Stimulated activated memory B cell treated with anti-CD40 and anti-IgM and Interleukin-4, amounts not matched to agents 10 μg/mL and 1 μg/mL and 100 μg/mL, for 72 hours (primary cell): ENCODE measurements at regions not wholly inside any gene's neighbourhood (a gene's known extent, or its start where the extent isn't known, plus 50 kb on each side); places are given as distances from the start of the nearest gene placed in this dataset.
"Not testable (repeated sequence)": the region's sequence is repeated elsewhere in the genome, so short reads cannot be mapped to it uniquely, and the experiment has no call there.

Experiments
- ATAC-seq: fragments of 150-1000 bp; cut with Tn5 transposase; 2 replicates; pipeline ENCODE4 v1.10.0; 2021
- H3K27ac Mint-ChIP-seq: one replicate; pipeline ENCODE4 v1.8.0; 2022; ENCODE audit warnings: mild to moderate bottlenecking, mixed read lengths
- H3K27me3 Mint-ChIP-seq: one replicate; pipeline ENCODE4 v1.8.0; 2022; ENCODE audit warnings: mixed read lengths
- H3K36me3 Mint-ChIP-seq: one replicate; pipeline ENCODE4 v1.8.0; 2022; ENCODE audit warnings: mixed read lengths
- H3K4me1 Mint-ChIP-seq: one replicate; pipeline ENCODE4 v1.8.0; 2022; ENCODE audit warnings: mixed read lengths
- H3K4me3 Mint-ChIP-seq: one replicate; pipeline ENCODE4 v1.8.0; 2022; ENCODE audit warnings: mild to moderate bottlenecking, moderate library complexity, mixed read lengths
- H3K9me3 Mint-ChIP-seq: one replicate; pipeline ENCODE4 v1.8.0; 2022; ENCODE audit warnings: mixed read lengths

DNA sequence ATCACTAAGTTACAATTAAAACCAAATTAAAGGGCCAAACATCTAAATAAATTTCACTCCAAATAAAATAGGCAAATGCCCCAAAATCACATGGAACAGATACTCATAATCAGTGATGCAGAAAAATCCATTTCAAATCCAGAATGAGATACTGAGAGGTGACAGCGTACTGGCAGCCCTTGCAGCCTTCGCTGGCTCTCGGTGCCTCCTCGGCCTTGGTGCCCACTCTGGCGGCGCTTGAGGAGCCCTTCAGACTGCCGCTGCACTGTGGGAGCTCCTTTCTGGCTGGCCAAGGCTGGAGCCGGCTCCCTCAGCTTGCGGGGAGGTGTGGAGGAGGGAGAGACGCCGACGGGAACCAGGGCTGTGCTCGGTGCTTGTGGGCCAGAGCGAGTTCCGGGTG is 761.2 kb upstream of the AMELY start:
- H3K27me3 Mint-ChIP-seq, result no peaks in the 10 kb centered on the region
- no peak for ATAC-seq
- no peaks in the 10 kb centered on the region for H3K9me3 Mint-ChIP-seq
- H3K4me3 Mint-ChIP-seq, result no peak overlapping the region
- H3K4me1 Mint-ChIP-seq, result no peaks in the 10 kb centered on the region
- no peak overlapping the region for H3K27ac Mint-ChIP-seq
- no peaks in the 10 kb centered on the region for H3K36me3 Mint-ChIP-seq

DNA sequence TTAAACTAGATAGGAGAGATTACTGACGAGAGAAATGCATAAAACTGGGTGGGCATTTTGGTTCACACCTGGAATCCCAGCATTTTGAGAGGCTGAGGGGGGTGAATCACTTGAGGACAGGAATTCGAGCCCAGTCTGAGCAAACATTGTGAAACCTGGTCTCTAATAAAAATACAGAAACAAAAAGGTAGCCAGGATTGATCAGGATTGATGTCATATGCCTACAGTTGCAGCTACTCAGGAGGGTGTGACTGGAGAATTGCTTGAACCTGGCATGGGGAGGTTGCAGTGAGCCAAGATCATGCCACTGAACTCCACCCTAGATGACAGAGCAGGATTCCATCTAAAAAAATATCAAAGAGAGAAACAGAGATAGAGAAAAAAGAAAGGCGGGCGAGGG is 751.7 kb upstream of the AMELY start:
- no peak for ATAC-seq
- Mint-ChIP-seq H3K27me3 (no peaks in the 10 kb centered on the region), H3K9me3 (no peaks in the 10 kb centered on the region), H3K4me3 (no peak overlapping the region), H3K27ac (no peak overlapping the region), H3K36me3 (no peaks in the 10 kb centered on the region), H3K4me1 (no peaks in the 10 kb centered on the region)

DNA sequence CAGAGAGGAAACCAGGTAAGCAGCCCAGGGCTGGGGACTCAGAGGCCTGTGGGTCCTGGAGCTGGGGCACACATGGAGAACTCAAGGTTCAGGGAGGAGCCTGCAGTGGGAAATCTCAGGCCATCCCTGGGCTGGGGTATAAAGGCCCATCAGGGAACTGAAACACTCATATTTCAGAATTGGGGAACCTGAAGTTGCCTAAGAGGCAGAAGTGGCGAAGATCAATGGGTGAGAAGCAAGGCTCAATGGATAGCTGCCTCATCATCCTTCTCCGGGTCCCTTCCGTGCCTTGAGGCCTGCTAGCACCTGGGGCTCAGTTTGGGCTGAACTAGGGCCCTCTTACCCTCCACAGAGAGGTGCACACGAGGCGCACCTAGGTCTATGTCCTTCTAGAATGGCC is 747.5 kb upstream of the AMELY start:
- no peak overlapping the region for H3K4me3 Mint-ChIP-seq
- H3K9me3 Mint-ChIP-seq, result no peaks in the 10 kb centered on the region
- no peaks in the 10 kb centered on the region for H3K27me3 Mint-ChIP-seq
- no peaks in the 10 kb centered on the region for H3K36me3 Mint-ChIP-seq
- no peak overlapping the region for H3K27ac Mint-ChIP-seq
- ATAC-seq, result no peak
- H3K4me1 Mint-ChIP-seq, result no peaks in the 10 kb centered on the region

DNA sequence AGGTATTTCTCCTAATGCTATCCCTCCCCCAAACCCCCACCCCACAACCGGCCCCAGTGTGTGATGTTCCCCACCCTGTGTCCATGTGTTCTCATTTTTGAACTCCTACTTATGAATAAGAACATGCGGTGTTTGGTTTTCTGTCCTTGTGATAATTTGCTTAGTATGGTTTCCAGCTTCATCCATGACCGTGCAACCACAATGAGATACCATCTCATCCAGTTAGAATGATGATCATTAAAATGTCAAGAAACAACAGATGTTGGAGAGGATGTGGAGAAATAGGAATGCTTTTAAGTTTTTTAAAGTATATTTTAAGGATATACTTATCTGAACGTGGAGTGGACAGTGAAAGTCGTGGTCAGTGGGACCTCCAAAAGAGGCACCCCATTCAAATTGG is 745.0 kb upstream of the AMELY start:
- no peaks in the 10 kb centered on the region for H3K9me3 Mint-ChIP-seq
- H3K27me3 Mint-ChIP-seq, result no peaks in the 10 kb centered on the region
- no peaks in the 10 kb centered on the region for H3K4me1 Mint-ChIP-seq
- H3K36me3 Mint-ChIP-seq, result no peaks in the 10 kb centered on the region
- no peak for ATAC-seq
- H3K4me3 Mint-ChIP-seq, result no peak overlapping the region
- no peak overlapping the region for H3K27ac Mint-ChIP-seq

DNA sequence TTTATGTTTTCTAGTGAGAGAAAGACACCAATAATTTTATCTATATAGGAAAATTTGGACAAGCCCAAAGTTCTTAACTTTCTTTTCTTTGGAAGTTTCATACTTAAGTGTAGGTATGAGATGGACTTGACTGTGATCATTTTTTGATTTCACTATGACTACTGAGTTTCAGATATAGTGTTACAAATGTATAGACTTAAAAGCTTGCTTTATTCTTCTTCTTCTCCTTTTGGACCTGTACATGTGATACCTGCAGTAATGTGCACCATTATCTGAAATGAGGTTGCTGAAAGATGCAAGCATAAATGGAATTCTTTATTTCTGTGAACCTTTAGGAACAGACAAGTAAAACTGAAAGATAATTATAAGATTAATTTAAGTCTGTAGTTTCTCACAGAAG is 743.4 kb upstream of the AMELY start:
- ATAC-seq, result no peak
- H3K27ac Mint-ChIP-seq, result no peak overlapping the region
- H3K27me3 Mint-ChIP-seq, result no peaks in the 10 kb centered on the region
- no peaks in the 10 kb centered on the region for H3K36me3 Mint-ChIP-seq
- no peak overlapping the region for H3K4me3 Mint-ChIP-seq
- no peaks in the 10 kb centered on the region for H3K4me1 Mint-ChIP-seq
- H3K9me3 Mint-ChIP-seq, result no peaks in the 10 kb centered on the region

DNA sequence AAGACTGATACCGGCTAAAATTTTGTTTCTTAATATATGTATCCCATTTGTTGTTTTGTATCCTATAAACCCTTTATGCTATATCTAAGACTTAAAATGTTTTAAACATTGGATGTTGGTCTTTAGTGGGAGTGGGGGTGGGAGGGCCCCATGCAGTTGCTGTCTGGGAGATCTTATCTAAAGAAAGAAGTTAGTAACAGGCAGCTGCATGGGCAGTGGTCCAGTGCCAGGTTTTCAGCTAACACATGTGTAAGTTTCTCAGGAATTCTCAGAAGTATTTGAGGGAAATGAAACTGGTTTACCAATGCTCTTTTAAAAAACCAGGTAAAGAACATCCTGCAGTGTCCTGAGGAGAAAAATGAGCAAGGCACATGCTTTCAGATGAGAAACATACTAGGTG is 738.3 kb upstream of the AMELY start:
- not testable (repeated sequence) for H3K9me3 Mint-ChIP-seq, ATAC-seq, H3K27ac Mint-ChIP-seq, H3K4me1 Mint-ChIP-seq, H3K36me3 Mint-ChIP-seq, H3K27me3 Mint-ChIP-seq, H3K4me3 Mint-ChIP-seq
